SKM-1 treated with dmso at 0.1 percent for 144 hours (cell line): ENCODE measurements at regions not wholly inside any gene's neighbourhood (a gene's known extent, or its start where the extent isn't known, plus 50 kb on each side); places are given as distances from the start of the nearest gene placed in this dataset.

ENCODE experiments used
- DNase-seq: peaks from one replicate; lab custom pipeline; 2025; ENCODE audit not compliant: unreplicated experiment; lab: John Stamatoyannopoulos, UW

- no peak for DNase-seq
Observed at GRCh38 chr2:22992441-22992840, 392.5 kb upstream of the KLHL29 start.

GRCh38 chr2:22993250-22993649 lies 391.7 kb upstream of the KLHL29 start:
- no peak for DNase-seq

- DNase-seq, result no peak
Observed at GRCh38 chr2:22995576-22995975, 389.4 kb upstream of the KLHL29 start.

- DNase-seq, result no peak
Observed at GRCh38 chr2:22996911-22997310, 388.1 kb upstream of the KLHL29 start.

- no peak for DNase-seq
Observed at GRCh38 chr2:22998359-22998758, 386.6 kb upstream of the KLHL29 start.

GRCh38 chr2:22999951-23000350 lies 385.0 kb upstream of the KLHL29 start:
- DNase-seq, result no peak

- no peak for DNase-seq
Observed at GRCh38 chr2:23002234-23002633, 382.7 kb upstream of the KLHL29 start.

GRCh38 chr2:23005469-23005868 lies 379.5 kb upstream of the KLHL29 start:
- no peak for DNase-seq

- DNase-seq, result no peak
Observed at GRCh38 chr2:23007631-23008235, 377.2 kb upstream of the KLHL29 start.

GRCh38 chr2:23008440-23008839 lies 376.5 kb upstream of the KLHL29 start:
- DNase-seq, result no peak

GRCh38 chr2:23008951-23009350 lies 376.0 kb upstream of the KLHL29 start:
- no peak for DNase-seq

- DNase-seq, result no peak
Observed at GRCh38 chr2:23009545-23010149, 375.3 kb upstream of the KLHL29 start.

- no peak for DNase-seq
Observed at GRCh38 chr2:23012499-23012898, 372.5 kb upstream of the KLHL29 start.

GRCh38 chr2:23015651-23016200 lies 369.3 kb upstream of the KLHL29 start:
- no peak for DNase-seq

- DNase-seq, result no peak
Observed at GRCh38 chr2:23019476-23019875, 365.5 kb upstream of the KLHL29 start.

- no peak for DNase-seq
Observed at GRCh38 chr2:23020659-23021058, 364.3 kb upstream of the KLHL29 start.

GRCh38 chr2:23021311-23022120 lies 363.5 kb upstream of the KLHL29 start:
- DNase-seq, result no peak

- no peak for DNase-seq
Observed at GRCh38 chr2:23023722-23024121, 361.3 kb upstream of the KLHL29 start.

- no peak for DNase-seq
Observed at GRCh38 chr2:23026671-23027070, 358.3 kb upstream of the KLHL29 start.

GRCh38 chr2:23027396-23027795 lies 357.6 kb upstream of the KLHL29 start:
- DNase-seq, result no peak

GRCh38 chr2:23028106-23028505 lies 356.9 kb upstream of the KLHL29 start:
- no peak for DNase-seq

- no peak for DNase-seq
Observed at GRCh38 chr2:23029111-23029510, 355.9 kb upstream of the KLHL29 start.
